T-helper 17 cell (primary cell): ENCODE measurements at regions not wholly inside any gene's neighbourhood (a gene's known extent, or its start where the extent isn't known, plus 50 kb on each side); places are given as distances from the start of the nearest gene placed in this dataset.

Experiments
- ATAC-seq: fragments of 150-1000 bp; cut with Tn5 transposase; 2 replicates; pipeline ENCODE4 v1.10.0; 2021; ENCODE audit warnings: mild to moderate bottlenecking, moderate library complexity
- DNase-seq, 3 donors: peaks; one replicate each; pipeline versions ENCODE4 v3.0.0 to v3.0.0-alpha.2; 2020 to 2021
- H3K9me3 ChIP-seq: one replicate; pipeline ENCODE4 v1.7.0; 2013; ENCODE audit warnings: low read length, mild to moderate bottlenecking; ENCODE audit not compliant: control insufficient read depth, poor library complexity, severe bottlenecking
- H3K27ac Mint-ChIP-seq: one replicate; pipeline ENCODE4 v1.8.0; 2022; ENCODE audit warnings: mild to moderate bottlenecking, moderate library complexity, mixed read lengths
- H3K27me3 Mint-ChIP-seq: one replicate; pipeline ENCODE4 v1.8.0; 2022; ENCODE audit warnings: mixed read lengths
- H3K36me3 Mint-ChIP-seq: one replicate; pipeline ENCODE4 v1.8.0; 2022; ENCODE audit warnings: low read depth, mixed read lengths
- H3K4me1 Mint-ChIP-seq: one replicate; pipeline ENCODE4 v1.8.0; 2022; ENCODE audit warnings: mild to moderate bottlenecking, mixed read lengths
- H3K4me3 Mint-ChIP-seq: one replicate; pipeline ENCODE4 v1.8.0; 2022; ENCODE audit warnings: mild to moderate bottlenecking, moderate library complexity, mixed read lengths

GRCh38 chr10:36097696-36098095 is 455.6 kb upstream of the FZD8 start:
- Mint-ChIP-seq H3K4me1 (no peaks in the 10 kb centered on the region), H3K4me3 (no peak overlapping the region), H3K36me3 (no peaks in the 10 kb centered on the region), H3K27ac (no peak overlapping the region), H3K27me3 (no peaks in the 10 kb centered on the region)
- H3K9me3 ChIP-seq, result no peaks in the 10 kb centered on the region
- no peak for DNase-seq
- ATAC-seq, result no peak

DNA sequence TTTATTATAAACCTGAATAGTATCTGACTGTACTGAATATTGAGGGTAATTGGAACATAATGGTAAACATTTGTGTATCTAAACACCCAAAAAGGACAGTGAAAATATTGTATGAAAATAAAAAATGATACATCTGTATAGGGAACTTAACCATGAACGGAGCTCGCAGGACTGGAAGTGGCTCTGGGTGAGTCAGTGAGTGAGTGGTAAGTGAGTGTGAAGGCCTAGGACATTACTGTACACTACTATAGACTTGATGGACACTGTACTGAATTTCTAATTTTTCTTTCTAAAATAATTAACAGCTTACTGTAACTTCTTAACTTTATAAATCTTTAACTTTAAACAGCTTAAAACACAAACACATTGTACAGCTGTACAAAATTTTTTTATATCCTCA is 454.5 kb upstream of the FZD8 start:
- DNase-seq (no peak), ATAC-seq (no peak)
- Mint-ChIP-seq H3K4me1 (no peaks in the 10 kb centered on the region), H3K27ac (no peak overlapping the region), H3K27me3 (no peaks in the 10 kb centered on the region), H3K36me3 (no peaks in the 10 kb centered on the region), H3K4me3 (no peak overlapping the region)
- no peaks in the 10 kb centered on the region for H3K9me3 ChIP-seq

DNA sequence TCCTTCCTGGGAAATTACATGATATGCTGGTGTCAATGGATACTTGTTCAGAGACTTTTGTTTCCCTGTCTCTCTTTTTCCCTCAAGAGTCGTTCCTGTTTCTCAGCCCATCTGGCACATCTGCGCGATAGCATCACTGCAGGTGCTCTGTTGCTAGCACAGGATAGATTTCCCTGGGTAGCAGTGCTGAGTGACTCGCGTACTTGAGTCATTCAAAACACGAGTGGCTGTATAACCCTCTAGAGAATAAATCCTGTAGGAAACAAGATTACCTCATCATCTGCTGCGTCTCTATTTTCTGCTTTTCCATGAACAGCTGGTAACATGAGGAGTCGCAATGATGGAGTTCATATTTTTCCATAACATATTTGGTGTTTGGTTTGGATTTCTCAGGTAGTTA is 452.0 kb upstream of the FZD8 start:
- Mint-ChIP-seq H3K27me3 (no peaks in the 10 kb centered on the region), H3K4me3 (no peak overlapping the region), H3K4me1 (no peaks in the 10 kb centered on the region), H3K27ac (no peak overlapping the region), H3K36me3 (no peaks in the 10 kb centered on the region)
- H3K9me3 ChIP-seq, result no peaks in the 10 kb centered on the region
- DNase-seq (no peak), ATAC-seq (no peak)

DNA sequence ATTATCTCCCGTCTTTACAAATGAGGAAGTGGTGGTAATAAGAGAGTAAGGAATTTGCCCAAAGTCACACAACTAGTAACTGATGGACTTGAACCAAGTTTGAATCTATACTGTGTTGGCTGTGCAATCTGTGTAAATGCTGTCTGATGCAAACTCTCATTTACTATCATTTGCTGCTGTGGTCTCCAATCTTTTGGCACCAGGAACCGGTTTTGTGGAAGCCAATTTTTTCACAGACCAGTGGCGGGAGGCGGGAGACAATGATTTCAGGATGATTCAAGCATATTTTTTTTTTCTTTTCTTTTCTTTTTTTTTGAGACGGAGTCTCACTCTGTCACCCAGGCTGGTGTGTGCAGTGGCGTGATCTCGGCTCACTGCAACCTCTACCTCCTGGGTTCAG is 450.0 kb upstream of the FZD8 start:
- no peaks in the 10 kb centered on the region for H3K9me3 ChIP-seq
- no peak for ATAC-seq
- no peak for DNase-seq
- no peaks in the 10 kb centered on the region for H3K36me3 Mint-ChIP-seq
- no peak overlapping the region for H3K27ac Mint-ChIP-seq
- H3K4me3 Mint-ChIP-seq, result no peak overlapping the region
- no peaks in the 10 kb centered on the region for H3K27me3 Mint-ChIP-seq
- H3K4me1 Mint-ChIP-seq, result no peaks in the 10 kb centered on the region

GRCh38 chr10:36091007-36091406 is 448.9 kb upstream of the FZD8 start:
- no peak for DNase-seq
- Mint-ChIP-seq H3K27ac (no peak overlapping the region), H3K4me1 (no peaks in the 10 kb centered on the region), H3K36me3 (no peaks in the 10 kb centered on the region), H3K4me3 (no peak overlapping the region), H3K27me3 (no peaks in the 10 kb centered on the region)
- no peak for ATAC-seq
- H3K9me3 ChIP-seq, result no peaks in the 10 kb centered on the region

- Mint-ChIP-seq H3K4me3 (no peak overlapping the region), H3K27me3 (no peaks in the 10 kb centered on the region), H3K4me1 (no peaks in the 10 kb centered on the region), H3K27ac (no peak overlapping the region), H3K36me3 (no peaks in the 10 kb centered on the region)
- DNase-seq, result no peak
- no peaks in the 10 kb centered on the region for H3K9me3 ChIP-seq
- no peak for ATAC-seq
These were observed 447.8 kb upstream of the FZD8 start for GRCh38 chr10:36089790-36090440.

DNA sequence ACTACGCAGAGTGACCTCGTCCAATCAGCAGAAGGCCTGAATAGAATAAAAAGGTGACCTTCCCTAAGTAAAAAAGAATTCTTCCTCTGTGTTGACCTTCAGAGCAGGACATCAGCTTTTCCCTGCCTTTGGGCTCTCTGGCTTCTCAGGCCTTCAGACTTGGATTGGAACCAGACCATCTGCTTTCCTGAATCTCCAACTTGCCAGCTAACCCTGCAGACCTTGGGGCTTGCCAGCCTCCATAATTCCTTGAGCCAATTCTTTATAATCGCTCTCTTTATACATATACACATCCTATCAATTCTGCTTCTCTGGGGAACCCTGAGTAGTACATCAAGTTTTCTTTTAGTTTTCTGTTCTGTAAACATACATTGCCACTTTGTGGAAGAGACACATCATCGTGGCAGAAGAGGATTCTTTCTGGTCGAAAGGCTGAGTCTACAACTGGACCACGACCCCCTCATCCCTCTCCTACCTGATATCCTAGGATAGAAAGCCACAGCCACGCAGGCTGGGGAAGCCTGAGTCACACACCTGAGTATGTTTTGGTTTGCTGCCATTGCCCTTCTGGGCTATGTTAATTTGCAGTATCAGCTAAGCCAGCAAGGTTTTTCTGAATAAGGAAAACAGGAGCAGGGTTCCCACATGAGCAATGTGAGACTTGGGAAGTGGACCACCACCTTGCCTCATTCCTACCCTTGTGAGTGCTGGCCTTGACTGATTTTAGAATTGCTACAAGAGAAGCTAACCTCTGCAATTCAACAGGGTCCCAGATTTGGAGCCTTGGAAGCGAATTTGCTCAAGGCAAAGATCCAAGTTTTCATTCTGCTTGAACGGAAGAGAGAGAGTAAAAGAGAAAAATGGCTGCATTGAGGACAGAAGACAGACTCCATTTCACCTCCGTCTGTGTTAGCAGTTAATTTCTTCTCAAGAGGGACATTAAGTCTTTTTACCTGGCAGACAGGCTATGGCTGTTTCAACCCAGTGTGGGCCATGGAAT is 445.2 kb upstream of the FZD8 start:
- H3K27me3 Mint-ChIP-seq, result no peaks in the 10 kb centered on the region
- ATAC-seq (no peak), DNase-seq (no peak)
- no peaks in the 10 kb centered on the region for H3K9me3 ChIP-seq
- no peak overlapping the region for H3K27ac Mint-ChIP-seq
- no peaks in the 10 kb centered on the region for H3K4me1 Mint-ChIP-seq
- H3K36me3 Mint-ChIP-seq, result no peaks in the 10 kb centered on the region
- H3K4me3 Mint-ChIP-seq, result no peak overlapping the region

DNA sequence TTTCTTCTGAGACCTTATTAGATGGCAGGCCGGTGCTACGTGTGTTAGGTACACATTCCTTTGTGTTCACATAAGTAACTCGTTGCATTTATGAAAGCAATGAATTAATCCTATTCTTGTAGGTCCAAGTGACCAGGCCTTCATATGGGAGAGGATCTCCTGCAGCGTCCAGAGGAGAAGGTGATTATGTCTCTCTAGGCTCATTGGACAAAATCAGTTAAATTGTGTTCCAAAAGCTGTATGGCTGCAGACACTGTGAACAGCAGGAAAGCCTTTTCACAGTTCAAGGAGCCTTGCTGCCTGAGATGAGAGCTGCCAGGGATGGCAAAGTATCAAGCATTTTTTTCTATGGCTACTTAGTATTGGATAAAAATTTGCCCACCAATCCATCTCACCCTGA is 433.1 kb upstream of the FZD8 start:
- Mint-ChIP-seq H3K27me3 (no peaks in the 10 kb centered on the region), H3K27ac (no peak overlapping the region), H3K4me1 (no peaks in the 10 kb centered on the region), H3K36me3 (no peaks in the 10 kb centered on the region), H3K4me3 (no peak overlapping the region)
- DNase-seq (no peak), ATAC-seq (no peak)
- no peaks in the 10 kb centered on the region for H3K9me3 ChIP-seq

DNA sequence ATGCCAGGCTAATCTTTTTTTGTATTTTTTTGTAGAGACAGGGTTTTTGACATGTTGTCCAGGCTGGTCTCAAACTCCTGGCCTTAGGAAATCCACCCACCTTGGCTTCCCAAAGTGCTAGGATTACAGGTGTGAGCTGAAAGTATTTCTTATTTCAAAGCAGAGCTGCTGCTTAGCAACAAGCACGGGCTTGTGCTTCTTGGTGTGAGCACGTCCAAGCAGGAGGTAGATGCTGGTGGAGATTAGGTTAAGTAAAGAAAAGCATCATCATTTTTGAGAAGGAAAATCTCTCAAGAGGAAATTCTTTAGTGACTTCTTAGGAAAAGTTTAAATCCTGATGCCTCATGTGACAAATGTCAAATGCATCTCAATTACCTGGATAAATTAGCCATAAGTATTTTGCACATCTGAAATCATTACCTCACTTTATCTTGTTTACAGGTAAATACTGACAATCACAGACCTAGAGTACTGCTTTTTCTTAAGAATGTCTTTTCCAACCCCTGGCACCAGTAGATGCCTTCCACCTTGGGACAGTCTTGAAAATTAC is 431.8 kb upstream of the FZD8 start:
- no peaks in the 10 kb centered on the region for H3K4me1 Mint-ChIP-seq

DNA sequence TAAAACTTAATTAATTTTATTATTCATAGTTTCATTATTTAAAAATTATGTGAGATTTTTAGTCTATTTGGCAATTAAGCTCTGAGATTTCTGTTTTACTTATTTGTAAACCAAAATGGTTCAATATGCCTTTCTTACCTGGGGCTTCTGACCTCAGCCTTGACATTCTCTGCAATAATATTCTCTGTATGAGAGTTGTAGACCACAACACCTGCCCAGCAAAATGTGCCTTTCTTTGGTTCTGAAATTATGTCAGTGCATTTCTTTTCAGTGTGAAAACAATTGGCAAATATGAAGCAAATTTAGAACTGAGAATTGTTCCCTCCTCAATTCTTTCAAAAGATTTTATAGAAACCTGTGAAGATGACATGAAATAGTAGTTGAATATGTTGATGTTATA is 426.4 kb upstream of the FZD8 start:
- H3K9me3 ChIP-seq, result no peaks in the 10 kb centered on the region
- Mint-ChIP-seq H3K36me3 (no peaks in the 10 kb centered on the region), H3K27me3 (no peaks in the 10 kb centered on the region), H3K4me3 (no peak overlapping the region), H3K4me1 (no peaks in the 10 kb centered on the region), H3K27ac (no peak overlapping the region)
- DNase-seq (no peak), ATAC-seq (no peak)

More for the DNA sequence above, 431.8 kb upstream of the FZD8 start:
- ATAC-seq, result no peak
- H3K27me3 Mint-ChIP-seq, result no peaks in the 10 kb centered on the region
- no peaks in the 10 kb centered on the region for H3K9me3 ChIP-seq
- H3K4me3 Mint-ChIP-seq, result no peak overlapping the region
- DNase-seq, result no peak
- H3K27ac Mint-ChIP-seq, result no peak overlapping the region
- H3K36me3 Mint-ChIP-seq, result no peaks in the 10 kb centered on the region

- Mint-ChIP-seq H3K27ac (no peak overlapping the region), H3K4me3 (no peak overlapping the region), H3K36me3 (no peaks in the 10 kb centered on the region), H3K4me1 (no peaks in the 10 kb centered on the region), H3K27me3 (no peaks in the 10 kb centered on the region)
- ATAC-seq, result no peak
- DNase-seq, result no peak
- H3K9me3 ChIP-seq, result no peaks in the 10 kb centered on the region
These were observed 425.7 kb upstream of the FZD8 start for GRCh38 chr10:36067748-36068147.

- no peak overlapping the region for H3K27ac Mint-ChIP-seq
- DNase-seq (no peak), ATAC-seq (no peak)
- H3K27me3 Mint-ChIP-seq, result no peaks in the 10 kb centered on the region
- H3K9me3 ChIP-seq, result no peaks in the 10 kb centered on the region
- no peaks in the 10 kb centered on the region for H3K4me1 Mint-ChIP-seq
- H3K36me3 Mint-ChIP-seq, result no peaks in the 10 kb centered on the region
- H3K4me3 Mint-ChIP-seq, result no peak overlapping the region
These were observed 424.8 kb upstream of the FZD8 start for GRCh38 chr10:36066850-36067249.

DNA sequence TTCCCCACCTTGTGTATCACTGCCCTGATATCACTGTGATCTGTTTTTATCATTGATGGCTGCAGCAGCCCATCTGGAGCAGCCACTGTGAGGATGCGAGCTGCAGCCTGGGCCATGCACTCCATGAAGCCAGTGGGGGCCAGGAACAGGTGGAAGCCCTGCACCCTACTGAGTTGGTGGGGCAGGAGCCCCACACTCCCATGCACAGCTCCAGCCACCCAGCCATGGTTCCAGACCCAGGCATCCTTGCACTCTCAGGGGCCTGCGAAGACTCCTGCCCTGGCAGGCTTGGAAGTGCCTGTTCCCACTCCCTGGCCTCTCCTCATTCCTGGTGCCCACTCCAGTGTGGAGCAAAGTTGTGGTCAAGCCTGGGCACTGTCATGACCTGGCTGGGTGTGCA is 424.0 kb upstream of the FZD8 start:
- DNase-seq, result no peak
- H3K9me3 ChIP-seq, result no peaks in the 10 kb centered on the region
- Mint-ChIP-seq H3K4me3 (no peak overlapping the region), H3K27me3 (no peaks in the 10 kb centered on the region), H3K36me3 (no peaks in the 10 kb centered on the region), H3K27ac (no peak overlapping the region), H3K4me1 (no peaks in the 10 kb centered on the region)
- ATAC-seq, result no peak
